ENCODE measurements at regions not wholly inside any gene's neighbourhood (a gene's known extent, or its start where the extent isn't known, plus 50 kb on each side); places are given as distances from the start of the nearest gene placed in this dataset.

GRCh38 chr22:47789171-47789570 is 1026.7 kb downstream of the TBC1D22A start (continued):
- no peak for TF ChIP-seq ATF2 (tag by site-specific recombination; IDR thresholded peaks at IDR 0.05; ENCODE audit: low read depth)
- TF ChIP-seq ZNF324 (tag by site-specific recombination; IDR thresholded peaks at IDR 0.05) = no peak

- POLR2A ChIA-PET = no interaction called here
- no peak for TF ChIP-seq ZNF433 (tag by site-specific recombination; IDR thresholded peaks at IDR 0.05; ENCODE audit: low read depth)
- no peak for TF ChIP-seq ZNF416 (tag by site-specific recombination; IDR thresholded peaks at IDR 0.05)
- no peak for TF ChIP-seq PBX3 (CRISPR knock-in tag; IDR thresholded peaks at IDR 0.05)
- TF ChIP-seq ZNF354C (tag by site-specific recombination; IDR thresholded peaks at IDR 0.05; ENCODE audit: borderline replicate concordance, low read depth) = no peak
- TF ChIP-seq ZSCAN4 (tag by site-specific recombination; IDR thresholded peaks at IDR 0.05) = no peak
- TF ChIP-seq ZNF398 (tag by site-specific recombination; IDR thresholded peaks at IDR 0.05) = no peak
- no peak for TF ChIP-seq ZNF624 (tag by site-specific recombination; IDR thresholded peaks at IDR 0.05)
- TF ChIP-seq ZNF404 (tag by site-specific recombination; IDR thresholded peaks at IDR 0.05) = no peak
- TF ChIP-seq PRDM2 (tag by site-specific recombination; IDR thresholded peaks at IDR 0.05; ENCODE audit: borderline replicate concordance) = no peak
- CTCF ChIA-PET = interaction anchor here (0.6 kb wide), 1 partner anchor 107 kb away, joined by 3 read pairs; no protein-coding TSS in a partner anchor
- H3K4me3 ChIP-seq (ENCODE audit: low read depth, low read length) = no peak overlapping the region
- H3K36me3 ChIP-seq (ENCODE audit: control insufficient read depth in 2 of 2, insufficient read depth in 1 of 2, low read length in 2 of 2) = no peaks in the 10 kb centered on the region
- no peaks in the 10 kb centered on the region for H3K9me3 ChIP-seq (ENCODE audit: control insufficient read depth, insufficient read depth, low read depth, low read length)
- H3K4me1 ChIP-seq (ENCODE audit: control insufficient read depth, insufficient read depth, low read length) = no peaks in the 10 kb centered on the region
- no peak overlapping the region for H3K27ac ChIP-seq (ENCODE audit: extremely low read depth, low read depth, low read length)
Observed at GRCh38 chr22:47788461-47788860, 1026.0 kb downstream of the TBC1D22A start.
